GM12878 (cell line): ENCODE measurements at regions not wholly inside any gene's neighbourhood (a gene's known extent, or its start where the extent isn't known, plus 50 kb on each side); places are given as distances from the start of the nearest gene placed in this dataset.
A peak's percentile ranks its signal among the peaks of the same experiment; 100 is the strongest.

ENCODE experiments used
- ATAC-seq: fragments of 200-7000 bp; cut with Tn5 transposase; 3 replicates; pipeline ENCODE4 v1.9.1; 2020; ENCODE audit warnings: mild to moderate bottlenecking, moderate library complexity
- BruUV-seq: library from RNA; stranded (reverse); fragments of 400-500 nt; replicated peaks from 2 replicates; lab custom pipeline; 2021; lab: Mats Ljungman, UMichigan
- CTCF ChIA-PET: fragments of 300-600 bp; sonication (Branson Sonifier 250); formaldehyde crosslinking; extraction: SDS; loops from one replicate; lab custom pipeline; 2021; ENCODE audit warnings: inconsistent platforms; lab: Yijun Ruan, JAX
- POLR2A ChIA-PET: fragments of 350-600 bp; formaldehyde crosslinking; extraction: SDS; loops from one replicate; lab custom pipeline; 2021; ENCODE audit warnings: inconsistent platforms; lab: Charles Lee
- RAD21 ChIA-PET: fragments of 300-600 bp; sonication (Branson Sonifier 250); formaldehyde crosslinking; loops from one replicate; lab custom pipeline; 2023; ENCODE audit warnings: antibody characterized with exemption; ENCODE audit not compliant: unreplicated experiment; lab: Charles Lee
- SMC1A ChIA-PET: fragments of 300-600 bp; sonication (Branson Sonifier 250); formaldehyde crosslinking; loops from one replicate; lab custom pipeline; 2023; ENCODE audit not compliant: unreplicated experiment, uncharacterized antibody; lab: Charles Lee
- DNase-seq: peaks from one replicate; pipeline ENCODE4 v3.0.0-alpha.2; 2011; ENCODE audit warnings: low read depth, low spot score
- FAIRE-seq: peaks from 3 replicates; lab custom pipeline; 2011; peaks lifted over from hg19 to GRCh38; lab: Jason Lieb, UNC
- H2AFZ ChIP-seq: 2 replicates; pipeline ENCODE4 v1.6.0; 2011; ENCODE audit warnings: low read depth, low read length, control low read depth; ENCODE audit not compliant: control insufficient read depth
- H3K27ac ChIP-seq: 2 replicates; pipeline ENCODE4 v1.5.1; 2011; ENCODE audit warnings: control low read depth; ENCODE audit not compliant: control insufficient read depth, insufficient read depth
- H3K27me3 ChIP-seq, 2 experiments: replicated peaks in 1 of 2; 2 replicates each; pipeline versions ENCODE4 v1.6.0 to v1.6.1; 2011; ENCODE audit warnings: low read length in 1 of 2; ENCODE audit not compliant: control insufficient read depth in 2 of 2, insufficient read depth in 2 of 2
- H3K36me3 ChIP-seq, 2 experiments: 2 replicates each; pipeline ENCODE4 v1.5.1; 2011; ENCODE audit warnings: low read length in 1 of 2; ENCODE audit not compliant: control insufficient read depth in 2 of 2, insufficient read depth in 2 of 2
- H3K4me1 ChIP-seq: 2 replicates; pipeline ENCODE4 v1.6.1; 2011; ENCODE audit warnings: mild to moderate bottlenecking, low read length, moderate library complexity, mixed read lengths; ENCODE audit not compliant: control insufficient read depth, insufficient read depth
- H3K4me2 ChIP-seq: 2 replicates; pipeline ENCODE4 v1.6.0; 2011; ENCODE audit warnings: control low read depth; ENCODE audit not compliant: control insufficient read depth, insufficient read depth
- H3K4me3 ChIP-seq: fragments of 200-600 bp; sonication (generic); 2 replicates; pipeline ENCODE4 v1.5.1; 2016
- H3K79me2 ChIP-seq: 2 replicates; pipeline ENCODE4 v1.6.0; 2011; ENCODE audit warnings: low read length; ENCODE audit not compliant: control insufficient read depth, insufficient read depth
- H3K9ac ChIP-seq: 2 replicates; pipeline ENCODE4 v1.8.0; 2011; ENCODE audit warnings: low read length, control low read depth, mixed read lengths; ENCODE audit not compliant: control insufficient read depth, insufficient read depth
- H3K9me3 ChIP-seq: replicated peaks from 3 replicates; pipeline ENCODE4 v1.5.1; 2011; ENCODE audit warnings: mild to moderate bottlenecking, low read length; ENCODE audit not compliant: control insufficient read depth, insufficient read depth
- H4K20me1 ChIP-seq: 2 replicates; pipeline ENCODE4 v1.6.0; 2011; ENCODE audit not compliant: control insufficient read depth, insufficient read depth
- CEBPB ChIP-seq, 2 experiments: fragments of 150-350 bp in 1 of 2; IDR thresholded peaks; 2 replicates each; pipeline ENCODE4 v1.6.1; 2012 to 2014; ENCODE audit warnings: low read depth in 2 of 2, low read length in 2 of 2, borderline replicate concordance in 1 of 2, inconsistent platforms in 1 of 2
- CHD1 ChIP-seq: IDR thresholded peaks from 2 replicates; pipeline ENCODE4 v1.6.1; 2012; ENCODE audit warnings: low read depth, low read length, improper control_type of control experiment
- CREM ChIP-seq: IDR thresholded peaks from 2 replicates; pipeline ENCODE4 v1.6.1; 2014; ENCODE audit warnings: antibody characterized with exemption, low read depth
- DPF2 ChIP-seq: fragments of 450-650 bp; IDR thresholded peaks from 2 replicates; pipeline ENCODE4 v1.6.1; 2017; ENCODE audit warnings: mild to moderate bottlenecking
- IKZF1 ChIP-seq: fragments of 450-650 bp; conservative IDR thresholded peaks from 2 replicates; pipeline ENCODE4 v1.6.1; 2017; ENCODE audit warnings: antibody characterized with exemption, mild to moderate bottlenecking
- LARP7 ChIP-seq: fragments of 450-650 bp; IDR thresholded peaks from 2 replicates; pipeline ENCODE4 v1.6.1; 2017; ENCODE audit warnings: mild to moderate bottlenecking
- NR2C1 ChIP-seq: fragments of 450-650 bp; IDR thresholded peaks from 2 replicates; pipeline ENCODE4 v1.6.1; 2017; ENCODE audit warnings: antibody characterized with exemption, mild to moderate bottlenecking, moderate library complexity
- RCOR1 ChIP-seq: conservative IDR thresholded peaks from 2 replicates; pipeline ENCODE4 v1.6.1; 2012; ENCODE audit warnings: low read depth, low read length, improper control_type of control experiment
- REST ChIP-seq: IDR thresholded peaks from 2 replicates; pipeline ENCODE4 v1.6.1; 2012; ENCODE audit warnings: mild to moderate bottlenecking, low read depth, low read length
- RUNX3 ChIP-seq: IDR thresholded peaks from 2 replicates; pipeline ENCODE4 v1.6.1; 2012; ENCODE audit warnings: low read length, inconsistent platforms
- SMAD5 ChIP-seq: IDR thresholded peaks from 2 replicates; pipeline ENCODE4 v1.6.1; 2016; ENCODE audit warnings: antibody characterized with exemption, low read depth
- TCF7 ChIP-seq: IDR thresholded peaks from 2 replicates; pipeline ENCODE4 v1.6.1; 2014; ENCODE audit warnings: antibody characterized with exemption, borderline replicate concordance
- WGBS: methylation state at CpG from one replicate; pipeline ENCODE4 v1.1.6; 2016; ENCODE audit warnings: low lambda C conversion rate; ENCODE audit not compliant: insufficient replicate concordance, insufficient coverage; ENCODE audit errors: missing lambda C conversion rate; 5-methylcytosine and 5-hydroxymethylcytosine counted together
- in situ Hi-C: fragments of 300-500 bp; cut with MboI; formaldehyde crosslinking; loops from 9 replicates; pipeline ENCODE4 v1.14.3; 2018; ENCODE audit warnings: mixed read lengths
- intact Hi-C: fragments of 100-400 bp; cut with micrococcal nuclease; formaldehyde crosslinking; loops from one replicate; pipeline ENCODE4 v1.14.2; 2022; ENCODE audit not compliant: unreplicated experiment
- TF ChIP-seq, protein P1 (sequence below): IDR thresholded peaks from 2 replicates; pipeline ENCODE4 v1.6.1; 2012; ENCODE audit warnings: low read depth, low read length, improper control_type of control experiment
- TF ChIP-seq, protein P2 (sequence below): IDR thresholded peaks from 2 replicates; pipeline ENCODE4 v1.6.1; 2012; ENCODE audit warnings: low read length, inconsistent platforms
- TF ChIP-seq, protein P3 (sequence below): fragments of 450-650 bp; IDR thresholded peaks from 2 replicates; pipeline ENCODE4 v1.6.1; 2017; ENCODE audit warnings: mild to moderate bottlenecking

DNA sequence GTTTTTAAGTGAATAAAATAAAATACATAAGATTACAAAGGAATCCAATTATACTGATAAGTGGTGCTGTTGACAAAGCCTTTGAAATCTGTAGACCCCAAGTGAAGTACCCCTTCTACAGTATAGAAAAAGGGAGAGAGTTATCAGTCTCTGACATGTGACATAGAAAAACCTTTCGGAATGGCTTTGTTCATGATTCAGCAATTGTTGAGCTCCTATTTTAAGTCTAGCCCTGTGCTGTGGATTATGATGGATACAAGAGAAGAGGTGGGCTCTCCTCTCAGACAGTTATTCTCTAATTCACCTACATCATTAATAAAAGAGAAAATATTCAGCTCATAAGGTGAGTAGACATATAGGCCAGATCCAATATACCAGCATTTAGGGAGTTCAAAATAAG lies 53.3 kb upstream of the ITPKB start (continued):
- TF ChIP-seq REST (no peak), SMAD5 (no peak), IKZF1 (no peak), CEBPB (IDR thresholded peaks at IDR 0.05; ENCODE audit: borderline replicate concordance in 1 of 2, low read depth in 2 of 2, low read length in 2 of 2) (no peak), LARP7 (no peak), NR2C1 (no peak)
- TF ChIP-seq, protein P1, sequence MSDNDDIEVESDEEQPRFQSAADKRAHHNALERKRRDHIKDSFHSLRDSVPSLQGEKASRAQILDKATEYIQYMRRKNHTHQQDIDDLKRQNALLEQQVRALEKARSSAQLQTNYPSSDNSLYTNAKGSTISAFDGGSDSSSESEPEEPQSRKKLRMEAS, result no peak

DNA sequence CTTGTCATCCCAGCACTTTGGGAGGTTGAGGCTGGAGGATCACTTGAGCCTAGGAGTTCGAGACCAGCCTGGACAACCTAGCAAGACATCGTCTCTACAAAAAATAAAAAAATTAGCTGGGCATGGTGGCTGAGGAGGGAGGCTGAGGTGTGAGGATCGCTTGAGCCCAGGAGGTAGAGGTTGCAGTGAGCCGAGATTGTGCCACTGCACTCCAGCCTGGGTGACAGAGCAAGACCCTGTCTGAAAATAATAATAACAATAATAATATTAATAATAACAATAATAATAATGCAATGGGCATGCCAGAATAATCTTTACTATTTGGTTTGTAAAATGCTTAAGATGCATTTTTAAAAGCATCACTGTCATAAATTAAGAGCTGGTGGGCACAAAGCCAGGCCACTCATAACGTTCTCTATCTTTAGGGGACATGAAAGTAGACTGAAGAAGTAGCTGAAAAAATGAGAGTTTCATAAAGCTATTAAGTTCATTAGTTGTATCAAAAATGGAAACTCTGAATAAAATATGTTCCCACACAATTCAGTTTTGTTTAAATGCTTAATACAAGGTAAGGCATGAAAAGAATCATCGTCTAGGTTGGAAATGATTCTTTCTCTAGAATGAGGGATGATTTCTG lies 51.6 kb upstream of the ITPKB start:
- Histone ChIP-seq H3K4me1 (peaks cover 53% of the 10 kb centered on the region), H3K36me3 (no peaks in the 10 kb centered on the region), H2AFZ (0 out of 2 replicates have a peak overlapping the region, but pooled peaks have one; percentile 7), H3K27me3 (no peaks in the 10 kb centered on the region), H3K79me2 (no peaks in the 10 kb centered on the region), H3K9ac (no peak overlapping the region), H3K4me3 (no peak overlapping the region), H3K27ac (peak overlapping the region; percentile 57), H3K9me3 (no peaks in the 10 kb centered on the region), H4K20me1 (no peaks in the 10 kb centered on the region), H3K4me2 (peak overlapping the region; percentile 38; the same call in 1 of the 2 replicates)
- DNase-seq (no peak), FAIRE-seq (no peak), ATAC-seq (peak; percentile 16; the same call in 2 of the 3 replicates)
- ChIA-PET RAD21 (interaction anchor here (0.6 to 2.2 kb wide), 5 partner anchors 15 to 311 kb away, joined by 3 to 11 read pairs (median 3); no protein-coding TSS in a partner anchor), SMC1A (interaction anchor here (0.7 to 2.3 kb wide), 17 partner anchors 10 to 164 kb away, joined by 3 to 13 read pairs (median 4); no protein-coding TSS in a partner anchor), POLR2A (interaction anchor here (0.9 to 1.4 kb wide), 4 partner anchors 9 to 59 kb away, joined by 3 to 5 read pairs (median 4); no protein-coding TSS in a partner anchor), CTCF (interaction anchor here (0.8 to 1.3 kb wide), 5 partner anchors 33 to 147 kb away, joined by 3 to 6 read pairs (median 3); no protein-coding TSS in a partner anchor)
- in situ Hi-C loops (no loop called here), intact Hi-C loops (no loop called here)
- WGBS, result 63% methylated on average over 6 of the region's 6 CpGs
- no TSS peak for BruUV-seq
- TF ChIP-seq RCOR1 (no peak), DPF2 (no peak), RUNX3 (peak; percentile 34; the same call in 1 of the 2 replicates), CHD1 (no peak), CREM (no peak), TCF7 (0 out of 2 replicates have a peak, but pooled peaks have one; percentile 46)
- TF ChIP-seq, protein P2, sequence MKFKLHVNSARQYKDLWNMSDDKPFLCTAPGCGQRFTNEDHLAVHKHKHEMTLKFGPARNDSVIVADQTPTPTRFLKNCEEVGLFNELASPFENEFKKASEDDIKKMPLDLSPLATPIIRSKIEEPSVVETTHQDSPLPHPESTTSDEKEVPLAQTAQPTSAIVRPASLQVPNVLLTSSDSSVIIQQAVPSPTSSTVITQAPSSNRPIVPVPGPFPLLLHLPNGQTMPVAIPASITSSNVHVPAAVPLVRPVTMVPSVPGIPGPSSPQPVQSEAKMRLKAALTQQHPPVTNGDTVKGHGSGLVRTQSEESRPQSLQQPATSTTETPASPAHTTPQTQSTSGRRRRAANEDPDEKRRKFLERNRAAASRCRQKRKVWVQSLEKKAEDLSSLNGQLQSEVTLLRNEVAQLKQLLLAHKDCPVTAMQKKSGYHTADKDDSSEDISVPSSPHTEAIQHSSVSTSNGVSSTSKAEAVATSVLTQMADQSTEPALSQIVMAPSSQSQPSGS, result 0 out of 2 replicates have a peak, but pooled peaks have one; percentile 21
- TF ChIP-seq, protein P3, sequence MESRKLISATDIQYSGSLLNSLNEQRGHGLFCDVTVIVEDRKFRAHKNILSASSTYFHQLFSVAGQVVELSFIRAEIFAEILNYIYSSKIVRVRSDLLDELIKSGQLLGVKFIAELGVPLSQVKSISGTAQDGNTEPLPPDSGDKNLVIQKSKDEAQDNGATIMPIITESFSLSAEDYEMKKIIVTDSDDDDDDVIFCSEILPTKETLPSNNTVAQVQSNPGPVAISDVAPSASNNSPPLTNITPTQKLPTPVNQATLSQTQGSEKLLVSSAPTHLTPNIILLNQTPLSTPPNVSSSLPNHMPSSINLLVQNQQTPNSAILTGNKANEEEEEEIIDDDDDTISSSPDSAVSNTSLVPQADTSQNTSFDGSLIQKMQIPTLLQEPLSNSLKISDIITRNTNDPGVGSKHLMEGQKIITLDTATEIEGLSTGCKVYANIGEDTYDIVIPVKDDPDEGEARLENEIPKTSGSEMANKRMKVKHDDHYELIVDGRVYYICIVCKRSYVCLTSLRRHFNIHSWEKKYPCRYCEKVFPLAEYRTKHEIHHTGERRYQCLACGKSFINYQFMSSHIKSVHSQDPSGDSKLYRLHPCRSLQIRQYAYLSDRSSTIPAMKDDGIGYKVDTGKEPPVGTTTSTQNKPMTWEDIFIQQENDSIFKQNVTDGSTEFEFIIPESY, result no peak
